GM18861 (cell line): ENCODE measurements at regions not wholly inside any gene's neighbourhood (a gene's known extent, or its start where the extent isn't known, plus 50 kb on each side); places are given as distances from the start of the nearest gene placed in this dataset.

Source experiments
- ATAC-seq: cut with Tn5 transposase; IDR thresholded peaks from one replicate; pipeline ENCODE4 v1.9.1; 2021; ENCODE audit not compliant: unreplicated experiment

GRCh38 chr9:27743490-27743889, 170.2 kb upstream of the C9orf72 start:
- ATAC-seq, result no peak

- ATAC-seq, result no peak
These were observed 174.2 kb upstream of the C9orf72 start for GRCh38 chr9:27747450-27747849.

- no peak for ATAC-seq
These were observed 176.6 kb upstream of the C9orf72 start for GRCh38 chr9:27749838-27750237.

- ATAC-seq, result no peak
These were observed 177.3 kb upstream of the C9orf72 start for GRCh38 chr9:27750566-27750965.

GRCh38 chr9:27752069-27752468, 178.8 kb upstream of the C9orf72 start:
- no peak for ATAC-seq

- no peak for ATAC-seq
These were observed 182.6 kb upstream of the C9orf72 start for GRCh38 chr9:27755846-27756245.

GRCh38 chr9:27756418-27756817, 183.1 kb upstream of the C9orf72 start:
- ATAC-seq, result no peak

GRCh38 chr9:27763831-27764230, 190.6 kb upstream of the C9orf72 start:
- no peak for ATAC-seq

GRCh38 chr9:27765266-27766072, 192.2 kb upstream of the C9orf72 start:
- no peak for ATAC-seq

GRCh38 chr9:27766073-27766835, 193.0 kb upstream of the C9orf72 start:
- no peak for ATAC-seq

GRCh38 chr9:27768781-27769180, 195.5 kb upstream of the C9orf72 start:
- no peak for ATAC-seq

GRCh38 chr9:27770541-27770940, 197.3 kb upstream of the C9orf72 start:
- no peak for ATAC-seq

- ATAC-seq, result no peak
These were observed 198.7 kb upstream of the C9orf72 start for GRCh38 chr9:27771803-27772545.

GRCh38 chr9:27784847-27785713, 211.8 kb upstream of the C9orf72 start:
- no peak for ATAC-seq

- ATAC-seq, result no peak
These were observed 212.4 kb upstream of the C9orf72 start for GRCh38 chr9:27785714-27786100.

- no peak for ATAC-seq
These were observed 214.6 kb upstream of the C9orf72 start for GRCh38 chr9:27787891-27788290.

- no peak for ATAC-seq
These were observed 218.0 kb upstream of the C9orf72 start for GRCh38 chr9:27791311-27791710.

GRCh38 chr9:27792971-27793689, 219.8 kb upstream of the C9orf72 start:
- ATAC-seq, result no peak

- ATAC-seq, result no peak
These were observed 226.0 kb upstream of the C9orf72 start for GRCh38 chr9:27799326-27799725.

GRCh38 chr9:27800159-27800558, 226.9 kb upstream of the C9orf72 start:
- no peak for ATAC-seq
